CD4-positive, alpha-beta T cell treated with Interleukin-10 for 1 hour (primary cell): ENCODE measurements at regions not wholly inside any gene's neighbourhood (a gene's known extent, or its start where the extent isn't known, plus 50 kb on each side); places are given as distances from the start of the nearest gene placed in this dataset.
"Not testable (repeated sequence)": the region's sequence is repeated elsewhere in the genome, so short reads cannot be mapped to it uniquely, and the experiment has no call there.

ENCODE experiments used
- DNase-seq: peaks from one replicate; pipeline ENCODE4 v3.0.0-alpha.2; 2020

DNA sequence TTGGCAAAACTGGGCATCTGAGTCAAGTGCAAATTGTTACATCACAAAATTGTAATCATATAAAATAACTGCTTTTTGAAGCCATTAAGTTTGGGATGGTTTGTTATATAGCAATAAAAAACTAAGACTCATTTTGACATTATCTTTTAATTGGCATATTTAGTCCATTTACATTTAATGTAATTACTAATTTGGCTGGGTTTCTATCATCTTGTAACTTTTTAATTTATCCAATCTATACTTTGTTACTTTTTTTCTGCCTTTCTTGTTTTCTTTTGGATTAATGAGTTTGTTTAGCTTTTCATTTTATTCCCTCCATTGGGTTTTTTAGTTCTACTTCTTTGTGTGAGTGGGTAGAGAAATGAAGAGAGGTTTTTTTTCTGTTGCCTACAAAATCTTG is 76.3 kb downstream of the DRAM2 start:
- no peak for DNase-seq

DNA sequence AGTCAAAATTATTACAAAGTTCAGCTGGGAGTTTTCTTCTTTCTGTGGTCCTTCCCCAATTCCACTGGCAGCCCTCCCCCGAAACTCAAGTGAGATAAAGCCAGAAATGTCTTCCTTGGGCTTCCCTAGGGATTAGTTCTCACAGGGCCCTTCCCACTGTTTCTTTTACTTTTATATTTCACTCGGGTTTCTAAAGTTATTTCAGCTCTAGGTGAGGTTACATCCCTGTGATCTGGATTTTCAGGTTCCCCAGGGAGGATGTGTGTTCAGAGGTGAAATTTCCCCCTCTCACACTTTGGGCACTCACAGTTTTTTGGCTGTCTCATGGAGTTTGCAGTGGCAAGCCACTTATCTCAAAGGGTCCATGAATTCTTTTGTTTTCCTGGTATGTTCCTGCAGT is 77.3 kb downstream of the DRAM2 start:
- DNase-seq = no peak

DNA sequence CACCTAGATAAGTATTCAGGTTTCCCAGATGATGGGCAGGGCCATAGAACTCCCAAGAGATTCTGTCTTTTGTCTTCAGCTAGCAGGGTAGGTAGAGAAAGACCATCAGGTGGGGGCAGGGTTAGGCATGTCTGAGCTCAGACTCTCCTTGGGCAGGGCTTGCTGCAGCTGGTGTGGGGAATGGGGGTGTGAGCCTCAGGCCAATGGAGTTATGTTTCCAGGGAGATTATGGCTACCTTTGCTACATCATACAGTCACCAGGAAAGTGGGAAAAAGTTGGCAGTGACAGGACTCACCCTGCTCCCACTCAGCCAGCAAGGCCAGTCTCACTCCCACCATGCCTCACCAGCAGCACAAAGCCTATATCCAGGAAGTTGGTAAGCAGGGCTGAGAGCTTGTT is 77.8 kb downstream of the DRAM2 start:
- no peak for DNase-seq

DNA sequence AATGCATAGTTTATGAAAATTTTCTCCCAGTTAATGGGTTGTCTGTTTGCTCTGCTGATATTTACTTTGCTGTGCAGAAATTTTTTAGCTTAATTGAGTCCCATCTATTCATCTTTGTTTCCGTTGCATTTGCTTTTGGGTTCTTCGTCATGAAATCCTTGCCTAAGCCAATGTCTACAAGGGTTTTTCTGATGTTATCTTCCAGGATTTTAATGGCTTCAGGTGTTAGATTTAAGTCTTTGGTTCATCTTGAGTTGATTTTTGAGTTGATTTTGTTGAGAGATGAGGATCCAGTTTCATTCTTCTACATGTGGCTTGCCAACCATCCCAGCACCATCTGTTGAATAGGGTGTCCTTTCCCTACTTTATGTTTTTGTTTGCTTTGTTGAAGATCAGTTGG is 85.2 kb downstream of the DRAM2 start:
- no peak for DNase-seq

DNA sequence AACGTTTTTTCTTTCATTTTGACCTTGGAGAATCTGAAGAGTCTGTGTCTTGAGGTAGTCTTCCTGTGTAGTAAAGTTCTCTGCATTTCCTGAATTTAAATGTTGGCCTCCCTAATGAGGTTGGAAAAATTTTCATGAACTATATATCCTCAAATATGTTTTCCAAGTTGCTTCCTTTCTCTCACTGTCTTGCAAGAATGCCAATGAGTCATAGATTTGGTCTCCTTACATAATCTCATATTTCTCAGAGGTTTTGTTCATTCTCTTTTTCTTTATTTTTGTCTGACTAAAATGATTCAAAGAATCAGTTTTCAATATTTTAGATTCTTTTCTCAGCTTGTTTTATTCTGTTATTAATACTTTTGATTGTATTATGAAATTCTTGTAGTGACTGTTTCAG is 87.6 kb downstream of the DRAM2 start:
- DNase-seq = no peak

DNA sequence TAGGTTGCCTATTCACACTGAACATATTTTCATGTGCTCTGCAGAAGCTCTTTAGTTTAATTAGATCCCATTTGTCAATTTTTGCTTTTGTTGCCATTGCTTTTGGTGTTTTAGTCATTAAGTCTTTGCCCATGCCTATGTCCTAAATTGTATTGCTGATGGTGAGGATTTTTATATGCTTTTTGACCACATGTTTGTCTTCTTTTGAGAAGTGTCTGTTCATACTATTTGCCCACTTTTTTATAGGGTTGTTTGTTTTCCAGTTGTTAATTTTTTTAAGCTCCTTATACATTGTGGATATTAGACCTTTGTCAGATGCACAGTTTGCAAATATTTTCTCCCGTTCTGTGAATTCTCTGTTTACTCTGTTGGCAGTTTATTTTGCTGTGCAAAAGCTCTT is 84.5 kb upstream of the LRIF1 start:
- DNase-seq = not testable (repeated sequence)

DNA sequence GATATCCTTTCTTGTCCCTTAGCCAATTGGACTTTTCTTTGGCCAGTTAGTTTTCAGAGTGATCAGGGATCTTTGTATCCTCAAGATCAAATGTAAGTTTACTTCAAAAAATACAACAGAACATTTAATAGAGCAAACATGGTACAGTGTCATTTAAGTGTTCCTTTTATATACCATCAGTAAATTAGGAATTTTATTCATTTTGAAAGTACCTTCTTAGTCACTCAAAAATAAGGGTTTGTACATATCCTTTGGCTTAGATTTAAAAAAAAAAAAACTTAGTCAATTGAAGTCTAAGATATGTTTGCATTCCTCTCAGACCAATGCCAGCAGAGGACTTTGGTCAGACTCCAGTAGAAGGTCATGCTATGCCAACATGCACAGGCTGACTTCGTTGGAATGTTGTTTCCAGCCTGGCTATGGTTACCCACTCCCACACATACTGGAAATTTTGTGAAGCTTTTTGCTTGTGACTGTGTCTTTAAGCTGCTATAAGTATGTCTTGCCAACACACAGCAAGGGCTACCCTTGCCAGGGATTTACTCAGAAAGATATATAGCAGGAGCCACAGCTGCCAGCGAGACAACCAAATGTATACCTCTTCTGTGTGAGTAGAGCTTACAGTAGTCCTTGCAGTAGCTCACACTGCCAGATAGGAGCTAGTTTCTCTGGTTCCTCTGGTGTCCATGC is 81.5 kb upstream of the LRIF1 start:
- no peak for DNase-seq

DNA sequence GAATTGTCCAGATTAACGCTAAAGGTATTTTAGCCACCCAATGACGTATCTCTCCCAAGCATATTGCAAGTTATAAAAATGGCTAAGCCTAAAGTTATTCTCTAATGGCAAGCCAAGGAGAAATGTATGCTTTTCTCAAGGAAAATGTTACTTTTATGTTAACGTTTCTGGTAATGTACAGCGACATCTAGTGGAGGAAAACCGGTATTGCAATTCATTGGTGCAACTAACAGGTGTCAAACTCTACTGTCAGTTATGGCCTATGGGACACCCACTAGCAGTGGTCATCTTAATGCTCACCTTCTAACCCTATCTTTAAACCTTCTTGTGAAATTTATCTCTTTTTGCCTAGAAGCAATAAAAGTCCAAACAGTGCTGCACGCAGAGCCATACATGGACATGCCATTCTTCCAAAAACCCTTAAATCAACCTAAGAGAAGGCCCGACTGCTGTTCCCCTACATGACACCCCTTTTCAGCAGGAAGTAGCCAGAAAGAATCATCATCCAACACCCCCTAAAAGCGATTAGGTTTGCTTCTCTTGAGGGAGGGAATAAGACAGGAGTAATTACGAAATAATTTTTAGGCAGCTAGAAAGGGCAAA is 68.7 kb upstream of the LRIF1 start:
- DNase-seq = peak; percentile 69

DNA sequence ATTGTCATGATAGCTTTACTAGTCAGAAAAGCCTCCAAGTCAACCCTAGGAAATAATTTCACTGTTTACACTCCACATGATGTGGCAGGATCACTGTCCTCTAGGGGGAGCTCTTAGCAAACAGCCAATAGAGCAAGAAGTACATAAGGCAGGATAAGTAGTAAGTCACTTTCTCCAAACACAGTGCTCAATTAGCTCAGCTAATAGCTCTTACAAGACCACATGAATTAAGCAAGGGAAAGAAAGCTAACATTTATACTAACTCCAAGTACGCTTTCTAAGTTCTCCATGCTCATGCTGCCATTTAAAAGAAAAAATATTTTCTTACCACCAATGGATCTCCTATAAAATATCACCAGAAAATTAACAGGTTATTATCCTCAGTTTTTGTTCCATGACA is 66.9 kb upstream of the LRIF1 start:
- peak; percentile 77 for DNase-seq

DNA sequence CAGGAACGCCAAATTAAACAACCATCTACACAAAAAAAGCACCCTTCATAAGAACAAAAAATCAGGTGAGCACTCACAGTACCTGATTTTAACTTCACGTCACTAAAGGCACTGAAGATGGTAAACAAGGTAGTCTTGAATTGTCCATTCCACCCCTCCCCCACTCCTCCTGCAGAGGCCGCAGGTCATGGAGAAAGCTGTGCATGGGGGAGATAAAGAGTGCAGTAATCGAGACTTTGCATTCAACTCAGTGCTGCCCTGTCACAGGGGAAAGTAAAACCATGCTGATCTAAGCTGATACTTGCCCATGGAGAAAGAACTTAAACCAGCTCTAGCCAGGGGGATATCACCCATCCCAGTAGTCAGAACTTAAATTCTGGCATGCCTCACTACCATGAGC is 61.4 kb upstream of the LRIF1 start:
- DNase-seq = no peak

DNA sequence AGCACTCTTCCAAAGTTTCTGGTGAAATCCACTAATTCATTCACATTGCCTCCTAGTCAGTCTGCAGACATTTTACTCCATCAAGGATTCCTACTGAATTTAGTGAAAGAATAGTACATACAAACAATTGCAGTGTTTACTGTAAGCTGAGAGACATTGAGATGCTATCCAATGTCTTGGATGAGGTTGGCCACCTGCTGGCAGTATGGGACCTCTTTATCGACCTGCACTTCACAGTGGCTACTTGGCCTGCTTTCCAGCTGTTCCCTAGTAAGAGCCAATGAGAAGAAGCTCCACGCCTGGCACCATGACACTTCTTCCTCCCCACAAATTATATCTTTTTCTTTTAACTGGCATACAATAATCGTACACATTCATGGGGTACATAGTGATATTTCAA is 51.5 kb upstream of the LRIF1 start:
- DNase-seq = no peak
